ENCODE measurements at regions not wholly inside any gene's neighbourhood (a gene's known extent, or its start where the extent isn't known, plus 50 kb on each side); places are given as distances from the start of the nearest gene placed in this dataset.

- TF ChIP-seq CTCF (IDR thresholded peaks at IDR 0.05) (no peak), POLR2A (IDR thresholded peaks at IDR 0.05) (no peak)
- no peaks in the 10 kb centered on the region for H3K36me3 ChIP-seq (replicated peaks in 1 of 2)
- H3K4me1 ChIP-seq (replicated peaks in 1 of 2), result no peaks in the 10 kb centered on the region
- peak in 1 of 7 donors; percentile 29 for DNase-seq
- no peak overlapping the region for H3K4me3 ChIP-seq
- H3K27ac ChIP-seq, result no peak overlapping the region
- 53 to 63% (median 59%) methylated on average over 4 to 10 of the region's 10 CpGs for WGBS, 4 donors
- intact Hi-C loops (cut with DNase I), result no loop called here
- no peaks in the 10 kb centered on the region for H3K27me3 ChIP-seq
- no peaks in the 10 kb centered on the region for H3K9me3 ChIP-seq (replicated peaks in 1 of 3)
Observed at GRCh38 chr22:47238690-47239473, 476.4 kb downstream of the TBC1D22A start.

- intact Hi-C loops (cut with DNase I), result no loop called here
- TF ChIP-seq POLR2A (IDR thresholded peaks at IDR 0.05) (no peak), CTCF (IDR thresholded peaks at IDR 0.05) (no peak)
- 60 to 67% (median 64%) methylated on average over 7 of the region's 7 CpGs for WGBS, 4 donors
Observed at GRCh38 chr22:47237890-47238480, 475.5 kb downstream of the TBC1D22A start.

GRCh38 chr22:47236718-47237117 lies 474.3 kb downstream of the TBC1D22A start:
- no peak for DNase-seq
- intact Hi-C loops (cut with DNase I), result no loop called here
- Histone ChIP-seq H3K4me3 (no peak overlapping the region), H3K4me1 (replicated peaks in 1 of 2) (no peaks in the 10 kb centered on the region), H3K27ac (no peak overlapping the region), H3K36me3 (replicated peaks in 1 of 2) (no peaks in the 10 kb centered on the region), H3K27me3 (no peaks in the 10 kb centered on the region), H3K9me3 (replicated peaks in 1 of 3) (no peaks in the 10 kb centered on the region)
- WGBS, 4 donors, result 80 to 89% (median 85%) methylated on average over 1 of the region's 1 CpG
- TF ChIP-seq CTCF (IDR thresholded peaks at IDR 0.05) (no peak), POLR2A (IDR thresholded peaks at IDR 0.05) (no peak)

More at GRCh38 chr22:47237890-47238480, 475.5 kb downstream of the TBC1D22A start:
- H3K36me3 ChIP-seq (replicated peaks in 1 of 2), result no peaks in the 10 kb centered on the region
- H3K4me1 ChIP-seq (replicated peaks in 1 of 2), result no peaks in the 10 kb centered on the region
- DNase-seq, result peak in 1 of 7 donors; percentile 34
- no peaks in the 10 kb centered on the region for H3K27me3 ChIP-seq
- H3K9me3 ChIP-seq (replicated peaks in 1 of 3), result no peaks in the 10 kb centered on the region
- no peak overlapping the region for H3K4me3 ChIP-seq
- no peak overlapping the region for H3K27ac ChIP-seq

- no peaks in the 10 kb centered on the region for H3K9me3 ChIP-seq (replicated peaks in 1 of 3)
- H3K4me1 ChIP-seq (replicated peaks in 1 of 2), result no peaks in the 10 kb centered on the region
- TF ChIP-seq CTCF (IDR thresholded peaks at IDR 0.05) (no peak), POLR2A (IDR thresholded peaks at IDR 0.05) (no peak)
- no peak for DNase-seq
- H3K4me3 ChIP-seq, result no peak overlapping the region
- H3K36me3 ChIP-seq (replicated peaks in 1 of 2), result no peaks in the 10 kb centered on the region
- intact Hi-C loops (cut with DNase I), result no loop called here
- WGBS, 4 donors, result 59 to 74% (median 67%) methylated on average over 2 of the region's 2 CpGs
- H3K27ac ChIP-seq, result no peak overlapping the region
- no peaks in the 10 kb centered on the region for H3K27me3 ChIP-seq
Observed at GRCh38 chr22:47236161-47236560, 473.7 kb downstream of the TBC1D22A start.

Data from adrenal gland (tissue), 9 donors.